ENCODE measurements at regions not wholly inside any gene's neighbourhood (a gene's known extent, or its start where the extent isn't known, plus 50 kb on each side); places are given as distances from the start of the nearest gene placed in this dataset.

GRCh38 chr2:139492131-139492680 is 712.0 kb upstream of the NXPH2 start:
- Mint-ChIP-seq H3K4me3 (no peak overlapping the region), H3K4me1 (no peaks in the 10 kb centered on the region), H3K27me3 (no peaks in the 10 kb centered on the region), H3K27ac (no peak overlapping the region), H3K36me3 (ENCODE audit: low read depth) (no peaks in the 10 kb centered on the region), H3K9me3 (peaks cover 7% of the 10 kb centered on the region)
- no peak for TF ChIP-seq CTCF (IDR thresholded peaks at IDR 0.05)
- ChIA-PET CTCF (no interaction called here), POLR2A (no interaction called here)
- ATAC-seq (ENCODE audit: low read depth) (no peak), DNase-seq (no peak)
- intact Hi-C loops (cut with micrococcal nuclease) = no loop called here

- DNase-seq (no peak), ATAC-seq (ENCODE audit: low read depth) (no peak)
- H3K27ac Mint-ChIP-seq = no peak overlapping the region
- ChIA-PET CTCF (no interaction called here), POLR2A (no interaction called here)
- no peak for TF ChIP-seq CTCF (IDR thresholded peaks at IDR 0.05)
- H3K4me3 Mint-ChIP-seq = no peak overlapping the region
- peaks cover 6% of the 10 kb centered on the region for H3K9me3 Mint-ChIP-seq
- no peaks in the 10 kb centered on the region for H3K4me1 Mint-ChIP-seq
- no peaks in the 10 kb centered on the region for H3K27me3 Mint-ChIP-seq
- intact Hi-C loops (cut with micrococcal nuclease) = no loop called here
- no peaks in the 10 kb centered on the region for H3K36me3 Mint-ChIP-seq (ENCODE audit: low read depth)
These were observed 700.0 kb upstream of the NXPH2 start for GRCh38 chr2:139480161-139480650.

GRCh38 chr2:139478165-139478914 is 698.1 kb upstream of the NXPH2 start:
- ATAC-seq (ENCODE audit: low read depth) (no peak), DNase-seq (no peak)
- intact Hi-C loops (cut with micrococcal nuclease) = no loop called here
- peaks cover 6% of the 10 kb centered on the region for H3K9me3 Mint-ChIP-seq
- no peaks in the 10 kb centered on the region for H3K36me3 Mint-ChIP-seq (ENCODE audit: low read depth)
- no peak overlapping the region for H3K4me3 Mint-ChIP-seq
- H3K27me3 Mint-ChIP-seq = no peaks in the 10 kb centered on the region
- no peak for TF ChIP-seq CTCF (IDR thresholded peaks at IDR 0.05)
- CTCF ChIA-PET = no interaction called here
- no peak overlapping the region for H3K27ac Mint-ChIP-seq
- H3K4me1 Mint-ChIP-seq = no peaks in the 10 kb centered on the region
- POLR2A ChIA-PET = no interaction called here

- intact Hi-C loops (cut with micrococcal nuclease) = no loop called here
- no peak overlapping the region for H3K27ac Mint-ChIP-seq
- no peaks in the 10 kb centered on the region for H3K27me3 Mint-ChIP-seq
- no peak overlapping the region for H3K4me3 Mint-ChIP-seq
- H3K4me1 Mint-ChIP-seq = no peaks in the 10 kb centered on the region
- H3K36me3 Mint-ChIP-seq (ENCODE audit: low read depth) = no peaks in the 10 kb centered on the region
- peaks cover 6% of the 10 kb centered on the region for H3K9me3 Mint-ChIP-seq
- DNase-seq = no peak
- ATAC-seq (ENCODE audit: low read depth) = no peak
- no peak for TF ChIP-seq CTCF (IDR thresholded peaks at IDR 0.05)
- ChIA-PET POLR2A (no interaction called here), CTCF (no interaction called here)
These were observed 697.4 kb upstream of the NXPH2 start for GRCh38 chr2:139477618-139478017.

GRCh38 chr2:139469985-139470384 is 689.8 kb upstream of the NXPH2 start:
- Mint-ChIP-seq H3K4me3 (no peak overlapping the region), H3K27me3 (no peaks in the 10 kb centered on the region), H3K36me3 (ENCODE audit: low read depth) (no peaks in the 10 kb centered on the region), H3K27ac (no peak overlapping the region), H3K4me1 (no peaks in the 10 kb centered on the region), H3K9me3 (peaks cover 4% of the 10 kb centered on the region)
- DNase-seq = no peak
- no peak for TF ChIP-seq CTCF (IDR thresholded peaks at IDR 0.05)
- no peak for ATAC-seq (ENCODE audit: low read depth)
- ChIA-PET POLR2A (no interaction called here), CTCF (no interaction called here)
- intact Hi-C loops (cut with micrococcal nuclease) = no loop called here

Measured in activated B cell treated with CpG ODN at 0.5 μM for 24 hours (primary cell).